GM18868 (cell line): ENCODE measurements at regions not wholly inside any gene's neighbourhood (a gene's known extent, or its start where the extent isn't known, plus 50 kb on each side); places are given as distances from the start of the nearest gene placed in this dataset.
"Not testable (repeated sequence)": the region's sequence is repeated elsewhere in the genome, so short reads cannot be mapped to it uniquely, and the experiment has no call there.

Source experiments
- ATAC-seq: cut with Tn5 transposase; IDR thresholded peaks from one replicate; pipeline ENCODE4 v1.9.1; 2021; ENCODE audit warnings: mild to moderate bottlenecking, moderate library complexity; ENCODE audit not compliant: unreplicated experiment

- no peak for ATAC-seq
Observed at GRCh38 chr2:75328156-75328555, 128.8 kb upstream of the TACR1 start.

GRCh38 chr2:75327334-75327733 lies 128.0 kb upstream of the TACR1 start:
- no peak for ATAC-seq

- no peak for ATAC-seq
Observed at GRCh38 chr2:75326645-75327044, 127.3 kb upstream of the TACR1 start.

- no peak for ATAC-seq
Observed at GRCh38 chr2:75325594-75325993, 126.3 kb upstream of the TACR1 start.

GRCh38 chr2:75324861-75325284 lies 125.6 kb upstream of the TACR1 start:
- no peak for ATAC-seq

- no peak for ATAC-seq
Observed at GRCh38 chr2:75324141-75324540, 124.8 kb upstream of the TACR1 start.

- ATAC-seq, result no peak
Observed at GRCh38 chr2:75321599-75321922, 122.2 kb upstream of the TACR1 start.

GRCh38 chr2:75320898-75321598 lies 121.7 kb upstream of the TACR1 start:
- no peak for ATAC-seq

GRCh38 chr2:75319951-75320350 lies 120.6 kb upstream of the TACR1 start:
- ATAC-seq, result no peak

- ATAC-seq, result no peak
Observed at GRCh38 chr2:75317802-75318201, 118.5 kb upstream of the TACR1 start.

- no peak for ATAC-seq
Observed at GRCh38 chr2:75317316-75317715, 118.0 kb upstream of the TACR1 start.

GRCh38 chr2:75315436-75315835 lies 116.1 kb upstream of the TACR1 start:
- ATAC-seq, result no peak

GRCh38 chr2:75311993-75312392 lies 112.7 kb upstream of the TACR1 start:
- peak; percentile 100 for ATAC-seq

GRCh38 chr2:75311521-75311920 lies 112.2 kb upstream of the TACR1 start:
- ATAC-seq, result no peak

GRCh38 chr2:75310876-75311275 lies 111.6 kb upstream of the TACR1 start:
- ATAC-seq, result no peak

- ATAC-seq, result no peak
Observed at GRCh38 chr2:75309596-75310463, 110.5 kb upstream of the TACR1 start.

GRCh38 chr2:75303227-75303626 lies 103.9 kb upstream of the TACR1 start:
- ATAC-seq, result no peak

- ATAC-seq, result no peak
Observed at GRCh38 chr2:75294362-75294761, 95.0 kb upstream of the TACR1 start.

- no peak for ATAC-seq
Observed at GRCh38 chr2:75292826-75293225, 93.5 kb upstream of the TACR1 start.

GRCh38 chr2:75290600-75291150 lies 91.4 kb upstream of the TACR1 start:
- no peak for ATAC-seq

- ATAC-seq, result no peak
Observed at GRCh38 chr2:75289771-75290170, 90.5 kb upstream of the TACR1 start.

- not testable (repeated sequence) for ATAC-seq
Observed at GRCh38 chr2:75289178-75289577, 89.9 kb upstream of the TACR1 start.
